Right lobe of liver (tissue), 6 donors: ENCODE measurements at regions not wholly inside any gene's neighbourhood (a gene's known extent, or its start where the extent isn't known, plus 50 kb on each side); places are given as distances from the start of the nearest gene placed in this dataset.

Source experiments
- ATAC-seq, 4 donors: fragments of 200-7000 bp; cut with Tn5 transposase; one replicate each; pipeline ENCODE4 v1.9.1; 2020; ENCODE audit warnings: mild to moderate bottlenecking in 4 of 4, moderate library complexity in 4 of 4
- DNase-seq, 3 donors: peaks; one replicate each; pipeline ENCODE4 v3.0.0-alpha.2; 2020
- H3K27ac ChIP-seq, 3 donors: fragments of 200-600 bp; one replicate each; pipeline ENCODE4 v1.8.0; 2022
- H3K27me3 ChIP-seq, 2 donors: fragments of 200-600 bp; one replicate each; pipeline ENCODE4 v1.8.0; 2022
- H3K36me3 ChIP-seq, 4 donors: fragments of 200-600 bp; sonication (generic) in 1 of 4; one replicate each; pipeline versions ENCODE4 v1.5.1 to v1.8.0; 2017 to 2022; ENCODE audit warnings: control low read depth in 1 of 4
- H3K4me1 ChIP-seq, 4 donors: fragments of 200-600 bp; sonication (generic) in 1 of 4; one replicate each; pipeline versions ENCODE4 v1.5.1 to v1.8.0; 2017 to 2022; ENCODE audit warnings: control low read depth in 1 of 4
- H3K4me3 ChIP-seq, 3 donors: fragments of 200-600 bp; one replicate each; pipeline ENCODE4 v1.8.0; 2022
- H3K9me3 ChIP-seq, 4 donors: fragments of 200-600 bp; sonication (generic) in 1 of 4; one replicate each; pipeline versions ENCODE4 v1.5.1 to v1.8.0; 2017 to 2022; ENCODE audit warnings: control low read depth in 1 of 4
- POLR2A ChIP-seq: fragments of 450-650 bp; IDR thresholded peaks from one replicate; pipeline ENCODE4 v1.6.1; 2017; ENCODE audit warnings: antibody characterized with exemption, mild to moderate bottlenecking
- WGBS: methylation state at CpG from one replicate; pipeline ENCODE4 v1.1.6; 2018; ENCODE audit warnings: low coverage, low lambda C conversion rate; ENCODE audit not compliant: insufficient coverage; ENCODE audit errors: missing lambda C conversion rate; 5-methylcytosine and 5-hydroxymethylcytosine counted together
- intact Hi-C, 2 donors: fragments of 100-400 bp; cut with DNase I; formaldehyde crosslinking; loops; one replicate each; pipeline versions ENCODE4 v1.11.2 to v1.14.1; 2022
- TF ChIP-seq, protein P1 (sequence below), 4 donors: fragments of 200-600 bp in 3 of 4; fragments of 450-650 bp in 1 of 4; IDR thresholded peaks; one replicate each; pipeline versions ENCODE4 v1.5.1 to v1.8.0; 2016 to 2022; ENCODE audit warnings: antibody characterized with exemption in 4 of 4, mild to moderate bottlenecking in 2 of 4
- donor health status: DM: no; HTN: yes; CAD: no.
- donor health status: DM: no; HTN: no; CAD: no.
- donor health status: DM: no; HTN: no; CAD: no.
- donor health status: DM: no; HTN: yes; CAD: no.
- donor health status: DM: no; HTN: yes; CAD: no.

DNA sequence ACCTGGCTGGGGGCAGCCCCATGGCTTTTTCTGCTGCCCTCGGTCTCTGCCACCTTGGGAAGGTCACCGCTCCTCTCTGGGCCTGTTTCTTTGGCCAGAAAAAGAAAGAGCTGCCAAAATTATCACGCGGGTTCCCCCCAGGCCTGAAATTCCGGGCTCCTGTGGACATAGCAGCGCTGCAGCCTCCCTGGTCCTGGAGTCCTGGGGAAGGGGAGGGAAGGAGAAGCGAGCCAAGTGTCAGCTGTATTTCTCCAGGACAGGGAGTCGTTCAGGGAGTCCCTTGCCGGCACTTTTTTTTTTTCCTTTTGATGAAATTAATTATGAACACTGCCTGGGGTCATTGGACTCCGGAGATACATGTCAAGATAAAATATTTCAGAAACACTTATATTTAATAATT is 152.3 kb upstream of the GPR26 start:
- no peaks in the 10 kb centered on the region for H3K9me3 ChIP-seq

DNA sequence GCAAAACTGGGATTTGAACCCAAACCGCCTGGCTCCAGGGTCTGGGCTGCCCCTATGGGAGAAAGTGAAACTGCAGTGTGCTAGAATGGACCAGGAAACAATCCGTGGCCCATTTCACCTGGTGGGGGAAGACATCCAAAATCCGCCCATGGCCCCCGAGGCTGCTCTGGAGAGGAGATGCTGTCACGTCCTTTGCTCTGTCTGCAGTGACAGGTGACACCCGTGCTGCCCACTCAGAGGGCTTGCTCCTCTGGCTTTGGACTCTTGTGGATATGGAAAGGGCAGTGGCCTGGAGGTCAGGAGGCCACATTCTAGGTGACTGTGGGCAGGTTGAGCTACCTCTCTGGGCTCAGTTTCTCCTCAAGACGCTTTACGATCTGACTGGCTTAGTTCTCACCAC is 151.2 kb upstream of the GPR26 start:
- H3K4me3 ChIP-seq = no peak overlapping the region
- H3K27ac ChIP-seq = no peak overlapping the region
- H3K4me1 ChIP-seq = no peaks in the 10 kb centered on the region
- TF ChIP-seq POLR2A = no peak
- TF ChIP-seq, protein P1, sequence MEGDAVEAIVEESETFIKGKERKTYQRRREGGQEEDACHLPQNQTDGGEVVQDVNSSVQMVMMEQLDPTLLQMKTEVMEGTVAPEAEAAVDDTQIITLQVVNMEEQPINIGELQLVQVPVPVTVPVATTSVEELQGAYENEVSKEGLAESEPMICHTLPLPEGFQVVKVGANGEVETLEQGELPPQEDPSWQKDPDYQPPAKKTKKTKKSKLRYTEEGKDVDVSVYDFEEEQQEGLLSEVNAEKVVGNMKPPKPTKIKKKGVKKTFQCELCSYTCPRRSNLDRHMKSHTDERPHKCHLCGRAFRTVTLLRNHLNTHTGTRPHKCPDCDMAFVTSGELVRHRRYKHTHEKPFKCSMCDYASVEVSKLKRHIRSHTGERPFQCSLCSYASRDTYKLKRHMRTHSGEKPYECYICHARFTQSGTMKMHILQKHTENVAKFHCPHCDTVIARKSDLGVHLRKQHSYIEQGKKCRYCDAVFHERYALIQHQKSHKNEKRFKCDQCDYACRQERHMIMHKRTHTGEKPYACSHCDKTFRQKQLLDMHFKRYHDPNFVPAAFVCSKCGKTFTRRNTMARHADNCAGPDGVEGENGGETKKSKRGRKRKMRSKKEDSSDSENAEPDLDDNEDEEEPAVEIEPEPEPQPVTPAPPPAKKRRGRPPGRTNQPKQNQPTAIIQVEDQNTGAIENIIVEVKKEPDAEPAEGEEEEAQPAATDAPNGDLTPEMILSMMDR (IDR thresholded peaks at IDR 0.05) = no peak
- ATAC-seq = no peak
- H3K9me3 ChIP-seq = no peaks in the 10 kb centered on the region
- no peaks in the 10 kb centered on the region for H3K36me3 ChIP-seq
- intact Hi-C loops = no loop called here
- 62% methylated on average over 4 of the region's 8 CpGs for WGBS
- no peaks in the 10 kb centered on the region for H3K27me3 ChIP-seq
- no peak for DNase-seq

More for the DNA sequence above, 152.3 kb upstream of the GPR26 start:
- no peaks in the 10 kb centered on the region for H3K36me3 ChIP-seq
- ATAC-seq (no peak), DNase-seq (no peak)
- no peak overlapping the region for H3K4me3 ChIP-seq
- 60% methylated on average over 6 of the region's 10 CpGs for WGBS
- TF ChIP-seq, protein P1 (IDR thresholded peaks at IDR 0.05) = no peak
- no peak for TF ChIP-seq POLR2A
- H3K27me3 ChIP-seq = no peaks in the 10 kb centered on the region
- H3K4me1 ChIP-seq = no peaks in the 10 kb centered on the region
- H3K27ac ChIP-seq = no peak overlapping the region
- intact Hi-C loops = no loop called here

DNA sequence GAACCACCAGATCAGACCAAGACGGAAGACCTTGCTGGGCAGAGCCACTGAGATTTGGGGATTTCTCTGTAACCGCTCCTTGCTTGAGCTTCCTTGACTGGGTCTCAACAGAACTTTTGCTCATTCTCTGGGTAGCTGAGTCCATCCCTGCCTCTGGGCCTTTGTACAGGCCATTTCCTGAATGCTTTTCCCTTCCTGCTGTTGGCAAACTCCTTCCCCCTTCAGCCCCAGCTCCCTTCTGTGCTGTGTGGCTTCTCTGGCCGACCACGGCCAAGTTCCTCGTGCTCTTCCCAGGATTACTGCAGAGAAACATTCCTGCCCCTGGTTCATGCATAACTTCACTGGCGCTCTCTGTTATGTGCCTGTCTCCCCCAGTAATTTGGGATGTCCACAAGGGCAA is 150.5 kb upstream of the GPR26 start:
- Histone ChIP-seq H3K27ac (no peak overlapping the region), H3K4me1 (no peaks in the 10 kb centered on the region), H3K4me3 (no peak overlapping the region), H3K9me3 (no peaks in the 10 kb centered on the region), H3K27me3 (no peaks in the 10 kb centered on the region), H3K36me3 (no peaks in the 10 kb centered on the region)
- WGBS = 67% methylated on average over 1 of the region's 6 CpGs
- ATAC-seq (no peak), DNase-seq (no peak)
- intact Hi-C loops = no loop called here
- TF ChIP-seq, protein P1 (IDR thresholded peaks at IDR 0.05) = no peak
- TF ChIP-seq POLR2A = no peak

DNA sequence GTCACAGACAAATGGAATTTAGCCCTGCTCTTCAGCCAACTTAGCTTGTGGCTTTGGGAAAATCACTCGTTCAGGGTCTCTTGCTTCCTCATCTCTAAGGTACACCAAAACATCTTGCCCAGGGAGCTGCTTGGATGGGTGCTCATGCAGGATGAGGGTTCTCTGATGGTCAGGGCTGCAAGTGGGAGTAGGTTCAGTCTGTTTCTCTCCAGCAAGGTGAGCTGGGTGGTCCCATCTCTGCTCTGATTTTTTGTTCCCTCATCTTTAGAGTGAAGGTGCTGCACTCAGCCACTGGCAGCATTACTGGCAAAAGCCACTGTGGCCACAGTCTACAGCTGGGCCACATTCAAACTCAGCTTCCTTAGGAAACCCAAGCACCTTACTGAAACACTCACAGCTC is 149.9 kb upstream of the GPR26 start:
- WGBS = no CpG with 5 or more reads among the region's 1 CpG
- Histone ChIP-seq H3K27me3 (no peaks in the 10 kb centered on the region), H3K4me3 (no peak overlapping the region), H3K4me1 (no peaks in the 10 kb centered on the region), H3K27ac (no peak overlapping the region), H3K9me3 (no peaks in the 10 kb centered on the region), H3K36me3 (no peaks in the 10 kb centered on the region)
- no peak for TF ChIP-seq POLR2A
- TF ChIP-seq, protein P1 (IDR thresholded peaks at IDR 0.05) = no peak
- ATAC-seq = no peak
- DNase-seq = no peak
- intact Hi-C loops = no loop called here

DNA sequence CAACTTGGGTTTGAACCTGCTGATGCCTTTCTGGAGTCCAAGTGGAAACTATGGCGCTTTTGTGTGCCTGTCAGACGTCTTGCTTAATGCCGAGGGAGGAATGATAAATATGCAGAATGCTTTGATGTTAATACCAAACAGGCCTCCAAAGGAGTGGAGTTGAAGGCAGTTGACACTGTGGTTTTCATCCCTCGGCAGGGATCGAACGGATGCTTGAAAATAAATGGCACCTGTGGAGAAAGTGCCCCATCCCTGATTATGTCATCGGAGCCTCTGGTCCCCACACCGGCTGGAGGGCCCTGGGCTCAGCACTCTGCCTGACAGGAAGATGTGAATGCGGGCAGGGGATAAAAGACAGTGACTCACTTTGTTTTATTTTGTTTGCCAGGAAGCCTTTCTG is 148.7 kb upstream of the GPR26 start:
- ATAC-seq (no peak), DNase-seq (no peak)
- Histone ChIP-seq H3K27ac (no peak overlapping the region), H3K27me3 (no peaks in the 10 kb centered on the region), H3K4me1 (no peaks in the 10 kb centered on the region), H3K36me3 (no peaks in the 10 kb centered on the region), H3K4me3 (no peak overlapping the region), H3K9me3 (no peaks in the 10 kb centered on the region)
- TF ChIP-seq, protein P1 (IDR thresholded peaks at IDR 0.05) = no peak
- no peak for TF ChIP-seq POLR2A
- intact Hi-C loops = no loop called here
- WGBS = 52% methylated on average over 8 of the region's 9 CpGs
